ENCODE measurements at regions not wholly inside any gene's neighbourhood (a gene's known extent, or its start where the extent isn't known, plus 50 kb on each side); places are given as distances from the start of the nearest gene placed in this dataset.

DNA sequence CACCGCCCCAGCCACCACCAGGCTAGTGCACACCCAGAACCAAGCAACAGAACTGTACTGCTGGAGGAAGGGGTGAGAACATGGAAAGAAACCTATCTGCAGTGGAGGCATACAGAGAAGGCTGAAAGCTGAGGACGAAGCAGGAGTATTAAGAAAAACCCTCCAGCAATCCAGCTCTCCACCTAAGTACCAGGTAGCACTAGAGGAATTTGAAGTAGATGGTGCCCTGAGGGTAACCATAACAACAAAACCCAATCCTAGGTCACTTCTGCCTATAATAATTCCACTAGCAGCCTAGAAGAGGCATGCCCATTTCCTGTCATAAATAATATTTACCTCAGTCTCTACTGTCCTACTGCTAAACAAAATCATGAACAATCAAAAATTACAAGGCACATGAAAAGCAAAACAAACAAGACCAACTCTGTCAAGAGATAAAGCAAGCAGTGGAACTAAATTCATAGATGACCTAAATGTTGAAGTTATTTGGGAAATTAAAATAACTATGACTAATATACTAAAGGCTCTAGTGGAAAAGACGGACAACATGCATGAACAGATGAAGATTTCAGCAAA lies 51.1 kb downstream of the HYCC1 start:
- DNase-seq (ENCODE audit: low read depth in 2 of 2): no peak

DNA sequence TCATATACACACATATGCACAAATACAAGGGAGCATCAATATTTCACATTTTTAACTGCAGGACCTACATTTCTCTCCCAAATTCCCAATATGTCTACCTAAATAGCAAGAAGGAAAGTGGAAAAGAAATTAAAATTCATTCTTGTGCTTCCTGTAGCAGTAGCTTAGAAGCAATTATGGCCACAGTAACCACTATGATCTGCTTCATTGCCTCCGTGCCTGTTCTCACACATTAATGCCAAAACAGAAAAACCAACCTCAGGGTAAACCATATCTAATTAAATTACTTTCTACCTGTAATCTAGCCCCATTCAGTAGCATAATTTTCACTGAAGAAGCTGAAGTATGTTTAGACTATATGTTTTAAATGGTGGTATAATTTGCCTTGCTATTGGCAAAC lies 55.2 kb downstream of the HYCC1 start:
- no peak for DNase-seq (ENCODE audit: low read depth in 2 of 2)

DNA sequence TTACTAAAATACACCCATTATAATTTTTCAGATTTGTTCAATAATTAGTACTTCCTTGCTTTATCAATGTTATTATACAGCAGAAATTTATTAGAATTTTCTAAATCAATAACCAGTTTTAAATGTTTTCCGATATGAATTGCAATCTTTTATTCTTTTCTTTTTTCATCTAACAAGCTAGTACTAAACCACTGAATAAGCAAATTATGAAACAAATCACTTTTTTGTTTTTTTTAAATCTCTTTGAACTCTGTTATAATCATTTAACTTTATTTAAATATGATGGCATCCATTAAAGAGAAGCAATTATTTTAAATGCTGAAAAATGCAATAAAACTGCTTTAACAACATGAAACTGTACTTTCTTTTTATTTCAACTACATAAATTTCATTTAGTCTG lies 59.7 kb downstream of the HYCC1 start:
- DNase-seq (ENCODE audit: low read depth in 2 of 2): no peak

DNA sequence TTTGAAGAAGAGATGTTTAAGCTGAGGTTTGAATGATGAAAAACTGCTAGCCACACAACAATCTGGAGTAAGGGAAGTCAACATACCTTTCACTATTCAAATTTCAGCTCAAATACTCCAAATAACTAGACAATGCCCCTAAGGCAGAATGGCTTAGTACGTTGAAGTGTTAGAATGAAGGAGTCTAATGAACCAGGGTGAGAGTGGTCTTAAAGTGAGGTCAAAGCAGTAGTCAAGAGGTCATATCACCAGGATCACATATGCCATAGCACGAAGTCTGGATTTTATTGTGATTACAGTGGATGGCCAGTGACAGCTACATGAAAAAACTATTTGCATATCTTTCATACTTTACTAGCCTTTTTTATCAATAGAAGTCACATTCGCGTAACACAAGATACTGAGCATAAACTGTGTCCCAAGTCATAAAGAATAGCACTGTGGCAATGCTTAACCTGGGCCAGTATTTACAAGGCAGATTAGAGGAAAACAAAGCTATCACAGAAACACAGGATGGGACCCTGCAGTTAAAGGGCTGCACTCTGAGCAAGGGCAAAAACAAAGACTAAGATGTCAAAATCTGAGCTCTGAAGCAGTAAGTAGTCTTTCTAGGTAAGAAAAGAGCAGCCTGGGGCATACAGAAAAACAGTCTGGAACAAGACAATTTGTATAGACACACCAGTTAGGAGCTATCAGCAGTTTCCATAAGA lies 61.5 kb downstream of the HYCC1 start:
- DNase-seq (ENCODE audit: low read depth in 2 of 2): no peak

DNA sequence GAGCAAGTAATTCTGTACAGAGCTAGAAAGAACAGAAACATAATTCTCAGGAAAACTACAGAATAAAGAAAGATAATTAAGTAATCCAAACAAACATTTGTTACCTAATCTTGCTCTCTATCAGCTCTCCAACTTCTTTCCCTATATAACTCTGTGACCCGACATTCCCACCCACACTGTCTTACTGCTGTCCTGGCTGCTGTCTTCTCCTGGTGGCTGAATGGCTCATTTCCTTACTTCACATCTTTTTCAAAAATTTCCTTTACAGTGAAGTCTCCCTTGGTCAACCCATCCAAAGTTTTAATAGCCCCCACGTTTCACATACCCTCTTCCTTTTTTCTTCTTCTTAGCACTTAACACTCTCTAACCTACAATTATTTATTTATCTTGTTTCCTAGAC lies 64.0 kb downstream of the HYCC1 start:
- no peak for DNase-seq (ENCODE audit: low read depth in 2 of 2)

DNA sequence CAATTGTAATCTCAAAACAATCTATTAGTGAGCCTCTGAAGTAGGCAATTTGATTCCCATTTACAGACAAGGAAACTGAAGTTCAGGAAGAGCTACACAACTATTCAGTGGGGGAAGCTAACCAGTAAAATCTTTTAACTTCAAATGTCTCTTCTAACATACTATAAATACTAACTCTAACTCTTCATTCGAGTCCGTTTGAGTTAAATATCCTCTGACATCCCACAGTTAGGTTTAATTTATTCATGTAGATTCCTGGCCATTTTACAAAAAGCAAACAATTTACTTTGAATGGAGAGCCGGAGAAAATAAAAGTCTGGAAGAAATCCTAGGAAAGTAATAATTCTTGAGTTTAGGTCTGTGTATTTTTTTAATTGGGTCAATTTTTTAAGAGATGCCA lies 64.7 kb downstream of the HYCC1 start:
- no peak for DNase-seq (ENCODE audit: low read depth in 2 of 2)

DNA sequence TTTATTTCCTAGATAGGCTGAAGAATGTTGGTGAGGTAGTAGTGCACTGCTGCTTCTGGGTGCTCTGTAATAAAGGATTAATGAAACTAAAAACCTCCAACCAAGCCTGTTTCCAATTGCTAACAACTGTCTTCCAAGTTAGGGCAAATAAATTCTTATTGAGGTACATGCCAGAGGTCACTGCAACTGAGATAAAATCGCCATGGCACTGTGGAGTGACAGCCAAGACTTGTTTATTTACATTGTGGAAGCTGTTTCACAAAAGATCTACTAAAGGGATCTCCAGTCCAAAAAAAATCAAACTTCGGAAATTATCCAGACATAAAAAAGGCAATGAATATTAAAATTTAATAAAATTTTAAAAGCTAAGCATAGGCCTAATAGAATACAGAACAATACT lies 65.2 kb downstream of the HYCC1 start:
- DNase-seq (ENCODE audit: low read depth in 2 of 2): no peak

DNA sequence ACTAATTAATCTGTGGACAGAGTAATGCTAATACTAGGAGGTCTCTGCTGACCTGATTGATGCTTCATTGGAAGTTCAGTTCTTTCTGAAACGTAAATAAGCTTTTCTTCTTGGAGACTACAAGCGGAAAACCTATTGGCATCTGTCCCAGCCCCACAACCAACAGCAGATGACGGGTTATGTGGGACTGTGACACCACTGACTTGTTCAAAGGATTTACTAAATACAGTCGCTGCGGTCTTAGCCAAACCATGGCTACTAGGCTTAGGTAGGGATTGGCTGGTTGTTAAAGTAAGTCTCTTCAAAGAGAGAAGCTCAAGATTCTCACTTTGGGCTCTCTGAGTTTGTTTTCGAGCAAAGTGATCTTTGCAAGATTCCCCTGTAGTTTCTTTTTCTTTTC lies 68.3 kb downstream of the HYCC1 start:
- DNase-seq (ENCODE audit: low read depth in 2 of 2): no peak

DNA sequence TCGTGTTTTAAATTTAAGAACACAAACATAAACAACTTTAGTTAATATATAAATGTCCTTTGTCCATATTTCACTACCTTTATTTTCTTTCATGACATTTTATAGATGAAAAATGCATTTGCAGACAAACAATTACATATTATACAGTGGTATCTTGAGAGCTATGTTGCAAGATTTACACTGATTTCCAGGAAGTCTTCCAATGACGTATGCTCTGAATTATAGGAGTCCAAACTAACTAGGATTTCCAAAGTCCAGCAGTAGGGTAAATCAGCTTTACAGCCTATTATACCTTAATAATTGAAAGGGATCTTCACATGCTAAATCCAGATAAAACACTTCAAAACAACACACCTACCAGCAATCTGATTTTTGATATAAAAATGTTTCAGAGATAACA lies 69.4 kb downstream of the HYCC1 start:
- DNase-seq (ENCODE audit: low read depth in 2 of 2): no peak

DNA sequence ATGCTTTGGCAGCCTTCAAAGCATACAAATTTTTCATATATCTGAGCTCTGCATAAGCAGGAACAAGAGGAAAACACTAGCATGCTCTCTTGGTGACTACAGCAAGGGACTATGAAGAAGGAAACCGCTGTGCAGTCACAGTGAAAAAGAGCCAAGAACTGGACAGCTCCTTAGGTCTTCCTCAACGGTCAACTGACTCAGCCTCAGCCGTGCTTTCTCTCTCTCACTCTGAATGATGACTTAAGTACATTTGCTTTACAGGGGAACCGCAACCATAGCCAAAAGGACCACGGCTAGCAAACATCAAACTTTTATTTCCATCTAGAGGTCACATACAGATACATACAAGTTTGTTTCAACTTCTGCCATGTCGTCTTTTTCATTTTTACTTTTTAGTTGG lies 69.9 kb downstream of the HYCC1 start:
- no peak for DNase-seq (ENCODE audit: low read depth in 2 of 2)

DNA sequence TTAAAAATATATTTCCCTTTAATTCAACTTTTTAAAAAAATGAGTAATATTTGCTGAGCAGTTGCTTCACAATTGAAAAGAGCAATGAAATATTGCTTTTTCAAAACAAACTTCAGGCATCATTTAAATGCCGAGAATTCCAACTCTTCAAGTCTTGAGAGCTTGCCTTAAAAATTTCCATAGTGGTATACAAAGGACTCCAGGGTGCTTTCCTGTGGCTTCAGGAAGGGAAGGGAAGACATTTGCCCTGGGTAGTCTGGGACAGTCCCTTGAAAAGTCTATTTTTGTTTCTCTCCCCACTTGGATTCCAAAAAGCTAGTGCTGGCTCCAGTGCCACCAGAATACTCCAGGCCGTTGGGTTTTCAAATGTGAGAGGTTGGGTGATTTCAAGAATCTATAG lies 71.7 kb downstream of the HYCC1 start:
- DNase-seq (ENCODE audit: low read depth in 2 of 2): no peak

DNA sequence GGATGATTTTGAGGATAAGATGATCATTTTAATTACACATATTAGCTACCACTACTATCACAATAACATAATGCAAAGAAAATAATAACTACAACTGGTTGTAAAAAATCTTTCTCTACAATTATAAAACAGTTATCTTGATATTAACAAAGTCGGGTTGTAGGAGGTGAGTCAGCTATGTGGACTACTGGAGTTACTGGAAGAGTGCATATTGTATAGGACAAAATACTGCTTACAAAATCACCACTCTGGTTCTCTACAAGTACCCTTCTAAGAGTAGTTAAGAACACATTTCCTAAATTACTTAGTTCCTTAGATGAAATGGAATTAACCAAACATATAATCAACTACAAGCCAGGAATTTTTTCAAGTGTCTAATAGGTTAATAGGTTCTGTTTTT lies 74.1 kb downstream of the HYCC1 start:
- no peak for DNase-seq (ENCODE audit: low read depth in 2 of 2)

DNA sequence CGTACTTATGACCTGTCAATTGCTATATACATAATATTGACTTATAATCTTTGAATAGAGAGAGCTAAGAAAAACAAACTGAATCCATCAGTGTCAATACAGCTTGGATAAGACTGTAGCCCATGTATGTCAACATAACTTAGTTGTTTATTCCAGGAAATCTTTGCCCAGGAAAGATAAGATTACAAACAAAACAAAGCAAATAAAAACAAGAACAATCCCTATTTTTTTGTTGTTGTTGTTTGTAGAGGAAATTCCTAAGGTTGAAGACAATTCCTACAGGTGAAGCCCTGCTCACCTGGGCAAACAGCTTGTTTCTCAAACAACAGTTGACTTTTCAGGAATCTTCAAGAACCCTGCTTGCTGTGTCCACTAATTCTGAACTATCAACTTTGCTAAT lies 76.0 kb downstream of the HYCC1 start:
- no peak for DNase-seq (ENCODE audit: low read depth in 2 of 2)

DNA sequence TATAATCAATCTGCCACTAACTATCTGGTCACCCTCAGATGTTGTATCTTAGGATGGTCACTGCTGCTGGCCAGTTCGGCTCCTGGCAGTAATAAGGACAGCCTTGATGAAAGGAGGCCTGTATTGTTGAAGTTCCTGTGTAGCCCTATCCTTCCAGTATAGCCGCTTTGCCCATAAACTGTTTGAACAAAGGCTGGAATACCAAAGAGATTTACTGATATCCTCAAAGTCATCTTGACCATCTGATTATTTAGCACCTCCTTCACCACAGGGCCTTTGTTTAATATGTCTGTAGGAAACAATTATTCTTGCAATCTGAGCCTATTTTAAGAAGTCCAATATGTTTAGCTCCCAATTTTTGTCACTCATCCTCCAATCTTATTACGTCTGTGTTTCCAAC lies 77.7 kb downstream of the HYCC1 start:
- no peak for DNase-seq (ENCODE audit: low read depth in 2 of 2)

DNA sequence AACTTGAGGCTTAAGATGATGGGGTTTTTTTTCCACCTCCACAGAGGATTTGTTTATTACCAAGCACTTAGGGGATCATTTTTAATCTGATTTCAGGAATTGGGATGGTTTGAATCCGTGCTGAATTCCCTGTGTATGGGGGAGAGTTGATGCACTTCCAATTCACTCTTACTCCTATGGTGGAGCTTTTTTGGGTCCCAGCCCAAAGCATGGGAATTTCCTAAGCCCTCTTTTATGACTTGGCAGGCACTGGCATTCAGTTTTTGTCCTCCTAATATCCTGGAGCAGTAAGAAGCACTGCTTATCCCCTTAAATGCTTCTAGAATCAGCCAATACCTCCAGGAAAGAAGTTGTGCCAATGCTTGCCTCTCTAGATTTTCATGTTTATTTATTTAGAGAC lies 78.7 kb downstream of the HYCC1 start:
- DNase-seq (ENCODE audit: low read depth in 2 of 2): no peak

DNA sequence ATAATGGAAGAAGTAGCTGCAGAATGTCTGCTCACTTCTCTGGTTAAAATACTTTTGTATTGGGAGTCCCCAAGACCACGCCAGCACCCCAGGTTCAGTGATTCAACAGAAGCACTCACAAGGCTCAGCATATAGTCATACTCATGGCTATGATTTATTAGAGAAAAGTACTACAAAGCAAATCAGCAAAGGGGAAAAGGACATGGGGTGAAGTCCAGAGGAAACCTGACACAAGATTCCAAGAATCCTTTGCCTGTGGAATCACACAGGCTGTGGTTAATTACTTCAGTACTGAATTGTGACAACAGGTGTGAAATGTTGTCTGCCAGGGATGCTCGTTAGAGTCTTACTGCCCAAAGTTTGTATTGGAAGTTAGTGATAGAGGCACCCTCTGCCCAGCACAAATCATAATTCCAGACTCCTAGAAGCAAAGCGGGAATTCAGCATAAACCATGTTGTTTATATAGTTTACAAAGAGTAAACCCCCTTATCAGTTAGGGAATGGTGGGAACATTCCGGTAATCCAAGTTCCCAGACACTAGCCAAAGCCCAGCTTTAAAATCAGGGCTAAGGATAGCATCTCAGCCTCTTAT lies 79.4 kb downstream of the HYCC1 start:
- no peak for DNase-seq (ENCODE audit: low read depth in 2 of 2)

DNA sequence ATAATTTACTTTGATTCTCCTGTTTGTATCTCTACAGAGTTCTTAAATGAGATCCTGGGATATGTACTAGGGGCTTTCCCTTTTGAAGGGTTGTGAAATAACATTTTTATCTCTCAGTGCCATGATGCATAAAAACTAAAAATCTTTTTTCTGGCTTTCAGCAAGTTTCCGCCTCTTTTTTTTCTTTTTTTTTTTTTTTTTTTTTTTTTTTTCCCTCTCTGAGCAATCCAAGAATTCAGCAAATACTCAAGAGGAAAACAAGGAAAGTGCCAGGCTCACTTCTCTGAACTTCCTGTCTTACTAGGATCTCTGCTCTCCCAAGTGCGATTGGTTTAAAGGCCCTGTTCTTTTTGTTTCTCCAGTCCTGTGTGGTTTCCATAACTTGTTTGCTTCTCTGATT lies 79.9 kb downstream of the HYCC1 start:
- no peak for DNase-seq (ENCODE audit: low read depth in 2 of 2)

DNA sequence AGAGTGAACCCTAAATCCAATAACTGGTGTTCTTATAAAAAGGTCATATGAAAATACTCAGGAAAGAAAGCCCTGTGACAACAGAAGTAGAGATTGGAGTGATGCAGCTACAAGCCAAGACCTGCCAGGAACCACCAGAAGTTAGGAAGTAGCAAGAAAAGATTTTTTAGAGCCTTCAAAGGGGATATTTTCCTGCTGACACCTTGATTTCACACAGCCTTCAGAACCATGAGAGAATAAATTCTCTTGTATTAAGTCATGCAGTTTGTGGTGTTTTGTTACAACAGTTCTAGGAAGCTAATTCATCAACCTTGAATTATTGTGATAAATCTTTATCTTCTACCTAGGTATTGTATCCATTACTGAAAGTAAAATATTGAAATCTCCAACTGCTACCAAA lies 81.0 kb downstream of the HYCC1 start:
- DNase-seq (ENCODE audit: low read depth in 2 of 2): no peak

DNA sequence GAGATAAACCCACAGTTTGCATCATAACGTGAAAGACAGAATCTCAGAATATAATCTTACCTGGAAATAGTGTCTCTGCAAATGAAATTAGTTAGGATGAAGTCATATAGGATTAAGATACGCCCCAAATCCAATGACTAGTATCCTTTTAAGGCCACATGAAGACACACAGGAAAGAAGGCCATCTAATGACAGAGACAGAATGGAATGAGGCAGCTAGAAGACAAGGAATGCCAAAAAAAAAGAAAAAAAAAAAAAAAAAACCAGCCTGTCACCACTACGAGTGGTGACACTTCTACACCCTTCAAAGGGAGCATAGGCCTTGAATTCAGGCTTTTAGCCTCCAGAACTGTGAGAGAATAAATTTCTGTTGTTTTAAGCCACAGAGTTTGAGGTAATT lies 82.9 kb downstream of the HYCC1 start:
- DNase-seq (ENCODE audit: low read depth in 2 of 2): no peak

DNA sequence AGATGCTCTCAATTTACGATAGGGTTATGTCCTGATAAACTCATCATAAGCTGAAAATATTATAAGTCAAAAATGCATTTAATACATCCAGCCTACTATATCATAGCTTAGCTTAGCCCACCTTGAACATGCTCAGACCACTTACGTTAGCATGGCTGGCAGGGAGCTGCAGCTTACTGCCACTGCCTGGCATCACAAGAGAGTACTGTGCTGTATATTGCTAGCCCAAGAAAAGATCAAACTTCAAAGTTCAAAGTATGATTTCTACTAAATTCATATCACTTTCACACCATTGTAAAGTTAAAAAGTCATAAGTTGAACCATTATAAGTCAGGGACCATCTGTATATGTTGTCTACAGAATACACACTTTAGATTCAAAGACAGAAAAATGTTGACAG lies 91.6 kb downstream of the HYCC1 start:
- DNase-seq (ENCODE audit: low read depth in 2 of 2): no peak

DNA sequence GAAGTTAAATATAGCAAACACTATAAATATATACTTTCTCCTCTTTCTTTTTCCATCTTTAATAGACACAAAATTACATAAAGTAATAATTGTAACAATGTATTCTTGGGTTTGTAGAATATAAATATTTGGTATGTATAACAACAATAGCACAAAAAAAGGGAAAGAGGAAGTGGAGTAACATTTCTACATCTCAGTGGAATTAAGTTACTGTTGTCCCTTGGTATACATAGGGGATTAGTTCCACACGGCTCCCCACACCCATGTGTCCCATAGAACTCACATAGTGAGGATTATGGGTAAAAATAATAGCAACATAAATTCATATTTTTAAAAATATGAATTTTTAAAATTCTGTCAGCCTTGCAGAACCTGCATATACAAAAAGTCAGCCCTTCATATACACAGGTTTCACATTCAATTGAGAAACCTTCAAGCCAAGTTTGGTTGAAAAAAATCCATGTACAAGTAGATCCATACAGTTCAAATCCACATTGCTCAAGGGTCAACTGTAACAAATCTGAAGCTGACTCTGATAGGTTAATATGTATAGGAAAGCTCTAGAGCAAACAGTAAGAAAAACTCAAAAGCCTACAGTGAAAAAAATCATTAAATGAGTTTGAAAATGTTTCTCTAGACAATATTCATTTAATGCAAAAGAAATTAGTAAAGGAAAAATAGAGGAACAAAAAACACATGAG lies 92.4 kb downstream of the HYCC1 start:
- DNase-seq (ENCODE audit: low read depth in 2 of 2): no peak

DNA sequence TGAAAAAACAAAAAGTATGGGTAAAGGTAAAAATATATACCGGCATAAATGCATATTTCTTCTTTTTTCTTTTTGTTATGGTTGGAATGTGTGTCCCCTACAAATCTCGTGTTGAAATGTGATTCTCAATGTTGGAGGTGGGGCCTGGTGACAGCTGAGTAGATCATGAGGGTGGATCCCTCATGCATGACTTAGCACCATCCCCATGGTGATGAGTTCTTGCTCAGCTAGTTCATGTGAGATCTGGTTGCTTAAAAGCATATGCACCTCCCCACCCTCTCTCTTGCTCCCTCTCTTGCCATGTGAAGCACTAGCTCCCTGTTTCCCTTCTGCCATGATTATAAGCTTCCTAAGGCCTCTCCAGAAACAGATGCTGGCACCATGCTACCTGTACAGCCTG lies 93.3 kb downstream of the HYCC1 start:
- no peak for DNase-seq (ENCODE audit: low read depth in 2 of 2)

DNA sequence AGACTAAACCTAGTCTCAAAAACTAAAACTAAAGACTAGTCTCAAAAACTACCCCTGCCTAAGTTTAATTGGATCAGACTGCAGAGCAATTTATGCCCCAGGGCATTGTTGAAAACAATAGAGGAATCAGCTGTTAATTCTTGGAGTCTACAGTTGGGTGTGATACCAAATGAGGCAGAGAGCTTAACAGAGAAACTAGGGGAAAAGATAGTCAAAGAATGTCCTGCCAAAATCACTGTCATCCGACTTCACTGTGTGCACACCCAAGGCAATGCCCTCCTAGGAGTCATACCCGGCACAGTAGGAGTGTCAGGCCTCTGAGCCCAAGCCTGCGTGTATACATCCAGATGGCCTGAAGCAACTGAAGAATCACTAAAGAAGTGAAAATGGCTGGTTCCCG lies 90.5 kb upstream of the TOMM7 start:
- DNase-seq (ENCODE audit: low read depth in 2 of 2): no peak

Measured in stimulated activated CD8-positive, alpha-beta memory T cell treated with anti-CD3 and anti-CD28 coated beads, Interleukin-2, amount 100 ng/mL, for 48 hours (primary cell).